ENCODE measurements at regions not wholly inside any gene's neighbourhood (a gene's known extent, or its start where the extent isn't known, plus 50 kb on each side); places are given as distances from the start of the nearest gene placed in this dataset.

- Histone ChIP-seq H3K4me3 (no peak overlapping the region), H3K36me3 (no peaks in the 10 kb centered on the region), H3K27me3 (no peaks in the 10 kb centered on the region), H3K9me3 (no peaks in the 10 kb centered on the region), H3K4me1 (no peaks in the 10 kb centered on the region), H3K27ac (no peak overlapping the region)
- no peak for ATAC-seq
- no peak for DNase-seq
- intact Hi-C loops (cut with DNase I), result no loop called here
- TF ChIP-seq CTCF (IDR thresholded peaks at IDR 0.05), result no peak
These were observed 116.9 kb upstream of the DTNBP1 start for GRCh38 chr6:15779726-15780125.

- intact Hi-C loops (cut with DNase I), result no loop called here
- no peak overlapping the region for H3K27ac ChIP-seq
- DNase-seq (no peak), ATAC-seq (no peak)
- no peak overlapping the region for H3K4me3 ChIP-seq
- H3K27me3 ChIP-seq, result no peaks in the 10 kb centered on the region
- H3K36me3 ChIP-seq, result no peaks in the 10 kb centered on the region
- no peak for TF ChIP-seq CTCF (IDR thresholded peaks at IDR 0.05)
- H3K9me3 ChIP-seq, result no peaks in the 10 kb centered on the region
- no peaks in the 10 kb centered on the region for H3K4me1 ChIP-seq
These were observed 113.7 kb upstream of the DTNBP1 start for GRCh38 chr6:15776458-15776980.

- Histone ChIP-seq H3K27ac (no peak overlapping the region), H3K36me3 (no peaks in the 10 kb centered on the region), H3K27me3 (no peaks in the 10 kb centered on the region), H3K4me3 (no peak overlapping the region), H3K9me3 (no peaks in the 10 kb centered on the region), H3K4me1 (no peaks in the 10 kb centered on the region)
- intact Hi-C loops (cut with DNase I), result no loop called here
- ATAC-seq (no peak), DNase-seq (no peak)
- no peak for TF ChIP-seq CTCF (IDR thresholded peaks at IDR 0.05)
These were observed 112.9 kb upstream of the DTNBP1 start for GRCh38 chr6:15775741-15776140.

- TF ChIP-seq CTCF (IDR thresholded peaks at IDR 0.05), result no peak
- ATAC-seq (no peak), DNase-seq (no peak)
- Histone ChIP-seq H3K4me3 (no peak overlapping the region), H3K36me3 (no peaks in the 10 kb centered on the region), H3K27ac (no peak overlapping the region), H3K9me3 (no peaks in the 10 kb centered on the region), H3K4me1 (no peaks in the 10 kb centered on the region), H3K27me3 (no peaks in the 10 kb centered on the region)
- intact Hi-C loops (cut with DNase I), result no loop called here
These were observed 112.3 kb upstream of the DTNBP1 start for GRCh38 chr6:15775076-15775634.

GRCh38 chr6:15773806-15774410 is 111.1 kb upstream of the DTNBP1 start:
- intact Hi-C loops (cut with DNase I), result no loop called here
- no peak overlapping the region for H3K4me3 ChIP-seq
- no peak for ATAC-seq

More at GRCh38 chr6:15773806-15774410, 111.1 kb upstream of the DTNBP1 start:
- DNase-seq, result no peak
- Histone ChIP-seq H3K36me3 (no peaks in the 10 kb centered on the region), H3K4me1 (no peaks in the 10 kb centered on the region), H3K27me3 (no peaks in the 10 kb centered on the region), H3K9me3 (no peaks in the 10 kb centered on the region), H3K27ac (no peak overlapping the region)
- TF ChIP-seq CTCF (IDR thresholded peaks at IDR 0.05), result no peak
